Body of pancreas (tissue), 4 donors: ENCODE measurements at regions not wholly inside any gene's neighbourhood (a gene's known extent, or its start where the extent isn't known, plus 50 kb on each side); places are given as distances from the start of the nearest gene placed in this dataset.

ENCODE experiments used
- CTCF ChIP-seq, 7 experiments: fragments of 450-650 bp in 4 of 7; fragments of 200-600 bp in 3 of 7; sonication (generic) in 3 of 7; IDR thresholded peaks; one replicate each; pipeline ENCODE4 v1.5.1; 2016 to 2019; ENCODE audit warnings: antibody characterized with exemption in 7 of 7
- POLR2A ChIP-seq, 3 donors: fragments of 450-650 bp; IDR thresholded peaks; one replicate each; pipeline ENCODE4 v1.6.1; 2016; ENCODE audit warnings: antibody characterized with exemption in 3 of 3, mild to moderate bottlenecking in 2 of 3

GRCh38 chr16:64398793-64399192, 723.1 kb downstream of the CDH11 start:
- TF ChIP-seq CTCF (IDR thresholded peaks at IDR 0.05) (no peak), POLR2A (IDR thresholded peaks at IDR 0.05) (no peak)
